ENCODE measurements at regions not wholly inside any gene's neighbourhood (a gene's known extent, or its start where the extent isn't known, plus 50 kb on each side); places are given as distances from the start of the nearest gene placed in this dataset.

DNA sequence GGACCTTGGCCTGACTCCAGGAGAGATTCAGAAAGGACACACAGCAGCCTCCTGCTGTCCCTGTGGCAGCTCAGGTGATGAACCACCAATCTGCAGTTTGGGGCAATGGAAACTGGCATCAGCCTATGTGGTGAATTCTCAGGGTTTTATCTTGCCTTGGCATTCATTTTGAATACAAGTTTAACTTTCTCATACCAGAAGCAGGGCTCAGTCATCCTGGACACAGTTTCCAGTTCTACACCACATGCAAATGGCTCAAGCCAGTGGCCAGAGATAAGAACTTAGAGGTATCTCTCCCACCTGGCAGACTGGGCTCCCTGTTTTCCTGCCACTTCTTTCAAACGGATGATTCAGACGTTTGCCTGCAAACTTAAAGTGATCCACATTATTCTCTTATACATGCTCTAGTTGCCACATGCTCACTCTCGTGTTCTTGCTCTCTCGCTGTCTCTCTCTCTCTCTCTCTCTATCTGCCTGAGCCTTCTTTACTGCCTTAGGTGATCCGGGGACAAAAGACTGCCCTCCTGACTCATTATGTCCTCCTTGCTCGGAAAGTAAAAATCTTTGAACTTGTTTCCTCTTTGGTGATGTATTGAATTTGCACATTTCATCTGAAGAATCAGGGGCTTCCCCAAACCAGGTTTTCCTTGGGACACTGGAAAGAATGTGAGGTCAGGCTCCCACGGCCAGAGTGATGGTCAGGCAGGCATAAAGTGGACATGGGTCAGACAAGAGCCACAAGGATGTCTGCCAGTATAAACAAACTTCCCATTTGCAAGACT lies 99.6 kb upstream of the STT3B start:
- H3K4me3 ChIP-seq (ENCODE audit: control insufficient read depth, low read depth, low read length) = no peak overlapping the region
- peak; percentile 23 for DNase-seq (ENCODE audit: low read depth)
- TF ChIP-seq, protein P1, sequence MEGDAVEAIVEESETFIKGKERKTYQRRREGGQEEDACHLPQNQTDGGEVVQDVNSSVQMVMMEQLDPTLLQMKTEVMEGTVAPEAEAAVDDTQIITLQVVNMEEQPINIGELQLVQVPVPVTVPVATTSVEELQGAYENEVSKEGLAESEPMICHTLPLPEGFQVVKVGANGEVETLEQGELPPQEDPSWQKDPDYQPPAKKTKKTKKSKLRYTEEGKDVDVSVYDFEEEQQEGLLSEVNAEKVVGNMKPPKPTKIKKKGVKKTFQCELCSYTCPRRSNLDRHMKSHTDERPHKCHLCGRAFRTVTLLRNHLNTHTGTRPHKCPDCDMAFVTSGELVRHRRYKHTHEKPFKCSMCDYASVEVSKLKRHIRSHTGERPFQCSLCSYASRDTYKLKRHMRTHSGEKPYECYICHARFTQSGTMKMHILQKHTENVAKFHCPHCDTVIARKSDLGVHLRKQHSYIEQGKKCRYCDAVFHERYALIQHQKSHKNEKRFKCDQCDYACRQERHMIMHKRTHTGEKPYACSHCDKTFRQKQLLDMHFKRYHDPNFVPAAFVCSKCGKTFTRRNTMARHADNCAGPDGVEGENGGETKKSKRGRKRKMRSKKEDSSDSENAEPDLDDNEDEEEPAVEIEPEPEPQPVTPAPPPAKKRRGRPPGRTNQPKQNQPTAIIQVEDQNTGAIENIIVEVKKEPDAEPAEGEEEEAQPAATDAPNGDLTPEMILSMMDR (conservative IDR thresholded peaks at IDR 0.05; ENCODE audit: control insufficient read depth, insufficient read depth, low read depth, low read length) = no peak

DNA sequence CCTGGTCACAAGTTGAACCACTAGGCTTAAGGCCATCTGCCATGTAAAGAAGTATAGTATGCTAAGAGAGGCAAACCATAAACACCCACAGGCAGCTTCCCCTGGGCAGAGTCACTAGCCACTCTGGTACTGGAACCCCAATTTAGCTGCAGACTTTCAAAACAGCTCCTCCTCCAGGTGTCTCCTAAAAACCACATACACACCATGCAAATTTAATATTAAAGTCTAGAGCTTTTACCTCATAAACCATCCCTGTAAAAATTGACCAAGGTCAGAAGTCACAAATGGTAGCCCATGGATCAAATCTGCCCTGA lies 99.1 kb upstream of the STT3B start:
- no peak for DNase-seq (ENCODE audit: low read depth)

DNA sequence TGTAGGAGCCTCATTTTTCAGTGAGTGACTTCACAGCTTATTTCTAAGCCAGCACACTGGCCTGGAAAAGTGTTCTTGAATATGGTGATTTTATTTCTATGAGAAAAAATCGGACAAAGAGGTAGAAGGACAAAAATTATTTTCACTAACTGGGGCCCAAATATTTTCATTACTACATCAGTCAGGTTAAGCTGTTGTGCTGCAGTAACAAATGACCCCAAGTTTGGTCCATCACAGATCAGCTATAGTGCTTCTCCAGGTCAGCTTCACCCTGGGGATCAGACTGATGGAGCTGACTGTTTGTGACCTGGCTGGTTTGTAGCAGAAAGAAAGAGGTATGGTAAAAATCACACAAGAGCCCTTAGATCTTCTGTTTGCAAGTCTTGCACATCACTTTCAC lies 97.9 kb upstream of the STT3B start:
- DNase-seq (ENCODE audit: low read depth) = no peak
- TF ChIP-seq, protein P1 (conservative IDR thresholded peaks at IDR 0.05; ENCODE audit: control insufficient read depth, insufficient read depth, low read depth, low read length) = no peak
- H3K4me3 ChIP-seq (ENCODE audit: control insufficient read depth, low read depth, low read length) = no peak overlapping the region

More for the DNA sequence above, 99.1 kb upstream of the STT3B start:
- TF ChIP-seq, protein P1 (conservative IDR thresholded peaks at IDR 0.05; ENCODE audit: control insufficient read depth, insufficient read depth, low read depth, low read length) = no peak
- no peak overlapping the region for H3K4me3 ChIP-seq (ENCODE audit: control insufficient read depth, low read depth, low read length)

DNA sequence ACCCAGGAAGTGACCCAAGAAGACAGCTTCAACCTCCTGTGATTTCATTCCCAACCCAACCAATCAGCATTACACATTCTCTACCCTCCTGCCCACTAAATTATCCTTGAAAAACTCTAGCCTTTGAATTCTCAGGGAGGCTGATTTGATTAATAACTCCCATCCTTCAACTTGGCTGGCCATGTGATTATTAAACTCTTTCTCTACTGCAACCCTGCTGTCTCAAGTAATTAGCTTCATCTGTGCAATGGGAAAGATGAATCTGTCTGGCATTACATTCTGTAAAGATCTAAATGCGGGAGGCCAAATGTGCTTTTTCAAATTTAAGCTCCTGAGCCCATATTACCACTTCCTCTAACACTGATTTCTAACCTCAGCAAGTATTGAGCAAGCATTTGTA lies 95.9 kb upstream of the STT3B start:
- no peak for DNase-seq (ENCODE audit: low read depth)
- no peak overlapping the region for H3K4me3 ChIP-seq (ENCODE audit: control insufficient read depth, low read depth, low read length)
- TF ChIP-seq, protein P1 (conservative IDR thresholded peaks at IDR 0.05; ENCODE audit: control insufficient read depth, insufficient read depth, low read depth, low read length) = no peak

DNA sequence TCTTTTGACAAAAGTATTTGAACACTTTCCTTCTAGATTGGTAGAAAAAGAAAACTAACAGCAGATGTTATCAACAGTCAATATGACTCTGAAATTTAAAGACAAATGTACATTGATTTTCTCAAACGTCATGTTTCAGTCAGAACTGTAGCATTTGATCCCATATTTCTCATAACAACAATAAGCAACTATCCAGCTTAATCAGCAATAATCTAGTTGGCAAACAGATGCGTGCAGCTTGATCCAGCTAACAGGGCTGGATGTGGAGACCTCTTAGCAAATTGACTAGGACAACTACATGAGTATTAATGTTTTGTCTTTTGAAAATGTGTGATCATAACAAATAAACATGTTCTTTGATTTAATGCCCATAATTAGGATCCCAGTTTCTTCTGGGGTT lies 94.0 kb upstream of the STT3B start:
- H3K4me3 ChIP-seq (ENCODE audit: control insufficient read depth, low read depth, low read length) = no peak overlapping the region
- TF ChIP-seq, protein P1 (conservative IDR thresholded peaks at IDR 0.05; ENCODE audit: control insufficient read depth, insufficient read depth, low read depth, low read length) = no peak
- DNase-seq (ENCODE audit: low read depth) = no peak

DNA sequence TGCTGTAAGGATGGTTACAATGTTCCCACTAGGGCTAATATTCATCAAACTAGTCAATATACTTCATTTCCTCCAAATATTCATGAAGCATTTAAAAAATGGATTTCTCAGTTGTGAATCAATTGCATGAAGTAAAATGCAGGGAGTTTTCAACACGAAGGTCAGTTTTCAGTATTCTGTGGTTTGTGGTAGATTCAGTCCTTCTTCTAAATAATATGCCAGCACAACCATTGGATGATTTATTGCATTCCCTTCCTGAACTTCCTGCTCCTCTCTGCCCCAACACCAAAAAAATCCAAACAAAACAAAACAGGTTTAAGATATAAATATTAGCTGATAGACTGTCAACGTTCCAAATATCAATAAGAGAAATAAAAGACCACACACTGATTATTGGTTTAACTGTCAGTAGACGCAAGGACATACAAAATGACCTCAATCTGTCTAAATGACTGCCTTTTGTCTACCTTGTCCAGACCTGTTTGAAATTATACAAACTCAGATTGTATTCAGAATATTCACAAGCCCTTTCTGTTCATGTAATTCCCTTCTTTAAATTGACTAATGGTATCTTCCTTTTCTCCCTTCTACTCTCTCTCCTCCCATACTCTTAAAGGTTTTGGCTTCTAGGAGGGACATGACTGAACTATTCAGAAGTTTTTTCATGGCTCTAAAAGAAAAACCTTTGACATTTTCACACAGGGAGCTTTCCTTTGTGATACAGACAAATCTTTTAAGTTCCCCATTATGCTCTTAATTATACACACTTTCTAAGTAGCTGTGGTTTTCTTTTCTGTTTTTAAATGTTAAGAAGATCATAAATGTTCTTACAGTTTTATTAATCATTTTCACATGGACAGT lies 92.6 kb upstream of the STT3B start:
- H3K4me3 ChIP-seq (ENCODE audit: control insufficient read depth, low read depth, low read length) = no peak overlapping the region
- TF ChIP-seq, protein P1 (conservative IDR thresholded peaks at IDR 0.05; ENCODE audit: control insufficient read depth, insufficient read depth, low read depth, low read length) = no peak
- no peak for DNase-seq (ENCODE audit: low read depth)

Measured in fibroblast of mammary gland (primary cell).